A673 (cell line): ENCODE measurements at regions not wholly inside any gene's neighbourhood (a gene's known extent, or its start where the extent isn't known, plus 50 kb on each side); places are given as distances from the start of the nearest gene placed in this dataset.

ENCODE experiments used
- CTCF ChIP-seq: fragments of 300-800, 200-600 bp; sonication (generic); conservative IDR thresholded peaks from 2 replicates; pipeline ENCODE4 v1.5.1; 2017; ENCODE audit warnings: low read depth, mild to moderate bottlenecking, antibody characterized with exemption, low read length, moderate library complexity, mixed read lengths
- EZH2 ChIP-seq: fragments of 200-600 bp; sonication (generic); IDR thresholded peaks from 2 replicates; pipeline ENCODE4 v1.6.1; 2017; ENCODE audit warnings: borderline replicate concordance, low read depth, mild to moderate bottlenecking, mixed read lengths, antibody characterized with exemption, low read length; ENCODE audit not compliant: poor library complexity, severe bottlenecking

- TF ChIP-seq CTCF (no peak), EZH2 (no peak)
These were observed 628.3 kb downstream of the NUP35 start for GRCh38 chr2:183752571-183752970.
